Epidermal melanocyte (primary cell): ENCODE measurements at regions not wholly inside any gene's neighbourhood (a gene's known extent, or its start where the extent isn't known, plus 50 kb on each side); places are given as distances from the start of the nearest gene placed in this dataset.
"Not testable (repeated sequence)": the region's sequence is repeated elsewhere in the genome, so short reads cannot be mapped to it uniquely, and the experiment has no call there.

Experiments used
- DNase-seq: peaks from one replicate; pipeline ENCODE4 v3.0.0; 2011; ENCODE audit warnings: low spot score; ENCODE audit not compliant: insufficient read length

DNA sequence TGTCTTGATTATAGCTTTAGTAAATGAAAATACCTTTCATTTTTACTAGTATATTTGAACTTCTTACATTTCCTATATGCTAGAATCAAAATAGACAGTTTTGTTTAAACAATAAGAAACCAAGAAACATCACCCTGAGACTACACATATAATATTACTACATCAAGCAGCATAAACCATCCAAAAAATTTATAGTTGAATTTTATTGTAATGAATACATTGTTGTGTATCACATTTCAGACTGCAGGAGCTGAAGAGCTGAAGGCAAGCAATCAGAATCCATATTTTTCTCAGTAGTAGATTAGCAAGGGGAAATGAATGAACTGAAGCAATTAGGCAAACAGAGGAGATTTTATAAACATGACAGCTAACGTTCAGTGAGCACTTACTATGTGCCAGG lies 379.2 kb downstream of the BTG1 start:
- DNase-seq = no peak

DNA sequence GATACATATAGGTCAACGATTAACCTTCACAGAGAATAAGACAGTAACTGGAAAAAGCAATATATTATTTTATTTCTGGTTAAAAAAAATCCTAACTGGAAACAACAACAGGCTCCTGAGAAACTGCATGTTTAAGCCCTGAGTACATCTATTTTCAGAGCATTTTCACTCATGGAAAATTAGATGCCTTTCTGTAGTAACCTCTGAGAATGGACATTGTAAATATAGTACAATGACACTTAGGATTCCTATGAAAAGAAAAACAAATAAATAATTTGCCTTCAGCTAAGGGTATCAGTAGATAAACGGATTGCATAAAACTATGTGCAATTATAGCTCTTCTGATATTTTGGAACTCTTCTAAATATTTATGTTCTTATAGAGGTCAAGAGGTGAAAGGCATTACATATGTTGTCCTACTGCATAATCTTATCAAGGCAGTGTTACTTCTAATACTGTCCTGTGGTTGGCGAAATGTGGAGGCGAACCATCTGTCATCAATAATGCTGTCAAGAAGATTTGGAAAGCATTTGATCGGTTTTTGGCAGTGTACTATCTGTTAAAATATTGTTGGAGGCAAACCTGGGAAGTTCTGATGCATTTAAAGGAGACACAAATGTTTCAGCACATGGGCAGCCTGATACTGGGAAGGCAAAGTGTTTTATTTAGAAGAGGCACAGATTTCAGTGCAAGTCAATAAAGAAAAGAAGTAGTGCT lies 381.8 kb downstream of the BTG1 start:
- DNase-seq = no peak

DNA sequence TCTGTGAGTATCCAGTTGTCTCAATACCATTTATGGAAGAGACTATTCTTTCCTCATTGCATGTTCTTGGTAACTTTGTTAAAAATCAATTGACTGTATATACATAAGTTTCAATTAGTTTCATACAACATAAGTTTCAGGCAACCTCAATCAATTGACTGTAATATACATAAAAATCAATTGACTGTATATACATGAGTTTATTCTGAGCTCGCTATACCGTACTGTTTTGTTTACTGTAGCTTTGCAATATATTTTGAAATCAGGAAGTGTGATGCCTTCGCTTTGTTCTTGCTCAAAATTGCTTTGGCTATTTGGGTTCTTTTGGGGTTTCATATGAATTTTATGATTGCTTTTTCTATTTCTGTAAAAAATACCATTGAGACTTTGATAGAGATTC lies 392.0 kb downstream of the BTG1 start:
- no peak for DNase-seq

- no peak for DNase-seq
These were observed 398.7 kb downstream of the BTG1 start for GRCh38 chr12:91746976-91747375.

GRCh38 chr12:91744597-91744996 lies 401.0 kb downstream of the BTG1 start:
- no peak for DNase-seq

- DNase-seq = peak; percentile 15
These were observed 401.8 kb downstream of the BTG1 start for GRCh38 chr12:91743704-91744321.

DNA sequence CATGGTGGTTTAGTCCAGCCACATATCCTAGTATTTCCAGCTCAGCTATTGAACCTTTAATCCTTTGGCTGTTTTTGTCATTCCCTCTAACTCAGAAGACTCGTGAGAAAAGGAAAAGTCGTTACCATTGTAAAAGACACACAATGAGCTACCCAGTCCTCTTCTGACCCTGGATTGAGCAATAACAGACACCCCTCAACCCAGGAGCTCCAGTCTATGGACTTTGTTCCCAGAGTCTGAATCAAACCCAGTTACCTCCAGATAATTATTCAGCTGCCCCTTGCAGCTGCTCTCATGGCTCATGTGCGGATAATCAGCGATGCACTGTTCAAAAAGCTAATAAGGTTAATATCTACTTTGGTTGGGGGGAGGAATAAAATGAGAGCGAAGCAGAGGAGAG lies 402.4 kb downstream of the BTG1 start:
- no peak for DNase-seq

- DNase-seq = no peak
These were observed 403.7 kb downstream of the BTG1 start for GRCh38 chr12:91741932-91742331.

- not testable (repeated sequence) for DNase-seq
These were observed 411.8 kb downstream of the BTG1 start for GRCh38 chr12:91733846-91734245.

DNA sequence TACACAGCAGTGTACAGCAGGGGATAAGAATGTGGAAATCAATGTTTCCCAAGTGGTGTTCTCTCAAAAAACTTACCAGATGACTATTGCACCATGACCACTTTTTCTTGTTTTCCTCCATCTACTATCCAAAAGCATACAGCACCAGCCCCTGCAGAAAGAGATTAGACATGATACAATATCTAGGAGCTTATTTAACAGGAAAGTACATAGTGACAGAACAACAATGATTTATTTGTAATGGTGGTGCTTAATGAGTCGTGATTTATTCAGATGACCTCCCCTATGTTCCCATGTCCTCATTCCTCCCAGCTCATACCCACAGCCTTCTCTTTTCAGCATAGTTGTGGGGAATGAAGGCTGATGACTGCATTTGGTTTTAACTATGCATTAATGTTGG lies 413.6 kb downstream of the BTG1 start:
- DNase-seq = no peak

- no peak for DNase-seq
These were observed 416.1 kb downstream of the BTG1 start for GRCh38 chr12:91729543-91729942.

DNA sequence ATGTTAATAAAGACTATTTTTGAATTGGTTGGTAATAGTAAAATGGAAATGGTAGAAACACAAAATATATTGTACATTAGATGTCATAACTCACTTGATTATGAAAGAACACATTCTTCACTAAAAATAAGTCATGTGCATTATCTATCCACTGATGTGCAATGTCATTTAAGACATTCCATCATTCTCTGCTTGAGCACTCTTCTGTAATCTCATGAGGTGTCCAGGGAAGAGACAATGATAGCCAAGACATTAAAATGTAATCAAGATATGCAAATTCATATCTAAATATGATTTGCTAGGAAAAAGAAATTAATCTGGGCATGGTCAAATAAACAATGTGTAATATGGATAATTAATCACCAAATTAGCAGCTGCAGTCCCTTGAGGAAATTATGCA lies 422.5 kb downstream of the BTG1 start:
- DNase-seq = no peak

GRCh38 chr12:91722072-91722471 lies 423.6 kb downstream of the BTG1 start:
- no peak for DNase-seq

DNA sequence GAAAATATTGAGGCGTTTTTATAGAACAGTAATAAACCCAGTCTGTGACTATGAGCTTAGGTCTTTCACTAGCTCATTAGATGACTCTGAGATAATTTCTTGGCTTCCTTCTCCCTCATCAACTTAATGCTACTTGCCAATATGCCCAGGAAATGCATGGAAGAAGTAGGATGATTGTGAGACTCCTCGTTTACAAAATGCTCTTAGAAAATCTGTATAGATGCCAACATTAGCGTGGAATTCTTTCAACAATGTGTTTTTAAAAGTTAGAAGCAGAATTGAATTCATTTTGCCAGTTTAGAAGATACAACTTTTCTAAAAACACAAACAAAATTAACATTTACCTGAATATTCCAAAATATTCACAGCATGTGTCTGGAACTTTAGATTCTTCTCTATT lies 424.6 kb downstream of the BTG1 start:
- DNase-seq = no peak

DNA sequence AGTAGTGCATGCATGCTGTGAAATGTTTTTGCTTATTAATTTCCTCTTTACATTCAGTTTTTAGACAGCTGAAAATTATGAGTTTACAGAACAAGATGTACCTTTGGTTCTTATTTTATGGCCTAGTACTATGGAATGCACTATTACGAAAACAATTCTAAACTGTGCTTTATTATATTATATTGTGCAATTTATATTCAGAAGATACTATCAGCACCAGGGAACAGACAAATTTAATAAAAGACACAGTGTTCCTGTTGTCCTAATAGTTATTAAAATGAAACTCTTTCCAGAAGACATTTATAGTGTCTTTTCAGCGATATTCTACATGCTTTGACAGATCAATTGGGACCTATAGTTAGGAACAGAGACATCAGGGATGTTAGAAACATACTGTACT lies 427.3 kb downstream of the BTG1 start:
- DNase-seq = no peak

DNA sequence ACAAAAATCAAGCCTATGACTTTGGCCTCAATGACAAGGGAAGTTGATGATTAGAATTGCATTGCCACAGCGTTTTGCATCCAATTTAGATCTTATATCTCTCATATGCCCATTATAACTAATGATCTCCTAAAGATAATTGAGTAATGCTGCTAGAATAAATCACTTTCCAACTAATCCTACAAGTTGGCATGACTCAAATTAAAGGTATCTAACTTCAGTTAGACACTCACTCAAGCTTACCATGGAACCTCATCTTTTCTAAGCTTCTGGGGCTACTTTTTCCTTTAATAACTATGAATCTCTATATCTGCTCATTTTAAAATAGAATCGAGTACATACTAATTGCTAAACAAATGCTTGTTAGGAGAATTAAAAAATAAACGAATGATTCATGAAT lies 427.8 kb downstream of the BTG1 start:
- DNase-seq = no peak

DNA sequence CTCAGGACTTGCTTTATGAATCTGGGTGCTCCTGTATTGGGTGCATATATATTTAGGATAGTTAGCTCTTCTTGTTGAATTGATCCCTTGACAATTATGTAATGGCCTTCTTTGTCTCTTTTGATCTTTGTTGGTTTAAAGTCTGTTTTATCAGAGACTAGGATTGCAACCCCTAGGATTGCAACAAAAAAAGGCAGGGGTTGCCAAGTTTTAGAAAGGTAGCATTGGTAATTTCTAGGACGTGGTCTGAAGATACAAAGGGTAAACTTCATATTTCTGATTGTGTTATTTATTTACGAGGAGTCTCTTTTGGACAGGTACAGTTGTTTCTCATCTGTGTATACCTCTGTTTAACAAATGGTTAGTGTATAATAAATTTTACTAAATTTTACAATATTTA lies 433.7 kb downstream of the BTG1 start:
- DNase-seq = not testable (repeated sequence)

GRCh38 chr12:91706466-91706865 lies 439.2 kb downstream of the BTG1 start:
- no peak for DNase-seq

DNA sequence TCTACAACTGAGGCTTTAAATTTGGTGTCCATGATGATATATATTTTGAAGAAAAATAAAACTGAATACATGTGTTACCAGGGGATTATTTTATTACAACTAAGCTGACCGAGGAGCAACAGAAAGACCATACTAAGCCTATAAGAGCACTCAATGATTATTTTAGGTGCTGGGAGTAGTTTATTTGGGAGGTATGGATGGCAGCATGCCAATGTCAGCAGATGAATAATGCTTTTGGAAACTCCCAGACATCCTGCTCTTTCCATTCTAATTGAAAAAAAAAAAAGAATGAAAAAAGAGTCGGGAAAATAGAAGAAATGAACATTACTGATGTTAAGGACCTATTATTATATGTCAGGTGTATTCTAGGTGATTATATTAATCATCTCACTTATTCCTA lies 441.2 kb downstream of the BTG1 start:
- DNase-seq = no peak

DNA sequence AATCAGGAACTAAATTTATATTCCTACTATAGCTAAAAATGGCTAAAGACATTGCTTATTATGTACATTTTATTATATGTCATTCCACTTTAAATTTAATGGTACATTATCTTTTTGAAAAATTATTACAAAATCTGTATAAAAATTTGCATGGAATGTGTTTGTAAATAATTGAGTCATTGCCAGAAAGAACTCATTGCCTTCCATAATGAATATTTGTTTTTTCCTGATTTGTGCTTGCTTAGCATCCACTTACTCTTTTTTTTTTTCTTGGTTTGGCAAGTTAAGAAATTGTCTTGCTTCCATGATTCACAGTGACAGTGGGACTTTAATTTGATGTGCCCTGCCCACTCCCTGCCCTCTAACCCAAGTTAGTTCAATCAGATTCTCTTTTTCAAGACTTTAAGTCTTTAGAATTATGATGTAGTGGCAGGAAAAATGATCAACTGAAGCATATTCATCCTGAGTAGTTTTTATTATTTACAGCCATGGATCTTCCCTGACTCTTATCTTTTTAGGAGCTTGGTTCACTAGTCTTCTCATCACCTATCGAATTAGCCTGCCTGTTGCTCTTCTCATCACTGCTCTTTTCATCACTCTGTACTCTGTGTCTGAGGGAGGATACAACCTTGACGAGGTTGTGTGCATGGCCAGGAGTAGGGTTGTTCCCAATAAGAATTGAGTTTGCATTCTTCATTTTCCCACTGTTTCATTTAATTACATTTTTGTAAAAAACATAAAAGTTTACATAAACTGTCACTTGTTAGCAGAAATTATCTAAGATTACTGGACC lies 442.0 kb downstream of the BTG1 start:
- no peak for DNase-seq

- DNase-seq = no peak
These were observed 442.7 kb downstream of the BTG1 start for GRCh38 chr12:91702843-91703425.

DNA sequence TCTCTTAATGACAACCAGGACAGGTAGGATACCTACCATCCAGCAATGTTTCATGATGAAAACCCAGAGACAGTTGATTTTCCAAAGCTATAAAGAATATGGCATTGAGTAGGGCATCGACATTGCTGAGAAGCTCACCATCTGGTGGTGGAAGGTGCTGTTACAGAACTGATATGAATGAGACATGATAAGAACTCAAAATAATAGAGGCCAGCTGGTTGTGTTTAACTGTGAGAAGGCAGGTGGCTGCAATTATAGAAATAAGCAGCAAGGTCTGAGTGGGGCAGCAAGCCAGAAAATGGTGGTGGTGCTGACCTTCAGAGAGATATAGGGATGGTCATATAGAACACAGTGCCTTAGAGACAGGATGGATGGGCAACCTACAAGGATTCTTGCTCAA lies 449.7 kb downstream of the BTG1 start:
- no peak for DNase-seq
